CD4-positive, alpha-beta T cell treated with Interleukin-15 for 4 hours (primary cell): ENCODE measurements at regions not wholly inside any gene's neighbourhood (a gene's known extent, or its start where the extent isn't known, plus 50 kb on each side); places are given as distances from the start of the nearest gene placed in this dataset.

ENCODE experiments used
- DNase-seq: peaks from one replicate; pipeline ENCODE4 v3.0.0-alpha.2; 2020; ENCODE audit warnings: low spot score

GRCh38 chr12:19054035-19054434 is 75.5 kb upstream of the PLEKHA5 start:
- no peak for DNase-seq

- no peak for DNase-seq
These were observed 73.9 kb upstream of the PLEKHA5 start for GRCh38 chr12:19055589-19055988.

DNA sequence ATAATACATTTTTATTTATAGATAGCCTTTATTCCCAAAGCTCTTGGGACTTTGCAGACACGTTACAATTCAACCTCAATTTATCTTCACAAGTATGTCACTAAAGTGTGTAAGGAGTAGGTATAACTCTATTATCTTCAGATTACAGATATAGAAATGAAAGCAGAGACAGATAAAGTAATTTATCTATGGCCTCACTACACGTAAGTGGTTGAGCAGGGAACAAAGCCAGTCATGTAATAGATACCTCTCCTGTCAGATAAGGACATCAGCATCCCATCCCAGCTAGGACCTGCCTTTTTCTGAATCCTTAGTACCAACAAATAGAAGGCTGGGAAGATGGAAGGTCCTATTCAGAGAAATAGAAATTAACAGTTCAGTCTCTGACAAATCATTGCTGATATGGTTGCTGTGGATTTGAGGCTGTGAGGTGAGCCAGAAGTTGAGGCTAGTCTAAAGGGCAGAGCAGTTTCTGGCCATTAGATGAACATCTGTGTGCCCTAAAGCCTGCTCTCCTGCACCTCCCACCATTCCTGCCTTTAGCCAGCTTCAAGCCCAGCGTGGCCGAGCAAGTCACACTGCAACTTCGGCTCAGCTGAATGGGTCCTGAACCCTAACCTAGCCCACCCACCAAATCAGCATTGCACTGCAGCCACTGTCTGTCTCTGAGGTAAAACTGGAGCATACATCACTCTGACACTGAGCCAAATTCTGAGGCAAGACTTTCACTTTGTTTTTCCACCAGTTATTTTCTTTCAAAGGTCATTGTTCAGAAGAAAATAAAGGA is 71.1 kb upstream of the PLEKHA5 start:
- no peak for DNase-seq

- DNase-seq: no peak
These were observed 64.8 kb upstream of the PLEKHA5 start for GRCh38 chr12:19064713-19065112.

- no peak for DNase-seq
These were observed 64.3 kb upstream of the PLEKHA5 start for GRCh38 chr12:19065223-19065622.

DNA sequence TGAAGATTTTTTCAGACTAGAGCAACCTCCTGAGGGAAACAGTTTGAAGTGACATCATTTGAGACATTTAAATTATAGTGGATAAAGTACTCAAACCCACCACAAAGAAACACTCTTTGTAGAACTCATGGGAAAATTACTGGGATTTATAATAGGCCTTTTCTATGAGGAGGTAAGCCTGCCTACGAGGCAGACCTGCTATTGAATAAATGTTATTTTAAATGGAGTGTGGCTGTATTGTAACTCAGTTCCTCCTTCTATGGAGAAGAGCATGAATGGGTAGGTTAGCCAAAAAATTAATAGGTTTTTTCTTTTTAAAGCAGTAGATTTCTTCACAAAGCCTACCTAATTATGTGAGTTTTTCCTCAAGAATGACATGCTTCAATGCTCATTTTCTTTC is 63.7 kb upstream of the PLEKHA5 start:
- DNase-seq: no peak

- no peak for DNase-seq
These were observed 63.0 kb upstream of the PLEKHA5 start for GRCh38 chr12:19066475-19067001.

- no peak for DNase-seq
These were observed 61.4 kb upstream of the PLEKHA5 start for GRCh38 chr12:19068137-19068536.

- no peak for DNase-seq
These were observed 59.2 kb upstream of the PLEKHA5 start for GRCh38 chr12:19070341-19070740.

DNA sequence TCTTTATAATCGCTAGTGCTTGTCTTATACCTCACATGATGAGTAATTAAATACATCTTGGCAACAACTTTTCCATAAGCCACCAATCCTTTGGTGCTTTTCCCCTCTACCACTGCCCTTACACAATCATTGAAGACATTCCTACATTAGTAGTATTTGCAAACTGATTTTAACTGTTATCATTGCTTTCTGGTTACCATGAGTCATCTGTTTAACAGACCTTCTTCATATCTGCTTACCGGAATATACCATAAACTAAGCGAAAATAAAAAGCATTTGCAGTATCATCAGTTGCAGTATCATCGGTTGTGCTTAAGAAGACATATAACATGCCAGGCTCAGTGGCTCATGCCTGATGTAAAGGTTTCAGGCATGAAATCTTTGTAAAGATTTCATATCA is 54.8 kb upstream of the PLEKHA5 start:
- DNase-seq: no peak

DNA sequence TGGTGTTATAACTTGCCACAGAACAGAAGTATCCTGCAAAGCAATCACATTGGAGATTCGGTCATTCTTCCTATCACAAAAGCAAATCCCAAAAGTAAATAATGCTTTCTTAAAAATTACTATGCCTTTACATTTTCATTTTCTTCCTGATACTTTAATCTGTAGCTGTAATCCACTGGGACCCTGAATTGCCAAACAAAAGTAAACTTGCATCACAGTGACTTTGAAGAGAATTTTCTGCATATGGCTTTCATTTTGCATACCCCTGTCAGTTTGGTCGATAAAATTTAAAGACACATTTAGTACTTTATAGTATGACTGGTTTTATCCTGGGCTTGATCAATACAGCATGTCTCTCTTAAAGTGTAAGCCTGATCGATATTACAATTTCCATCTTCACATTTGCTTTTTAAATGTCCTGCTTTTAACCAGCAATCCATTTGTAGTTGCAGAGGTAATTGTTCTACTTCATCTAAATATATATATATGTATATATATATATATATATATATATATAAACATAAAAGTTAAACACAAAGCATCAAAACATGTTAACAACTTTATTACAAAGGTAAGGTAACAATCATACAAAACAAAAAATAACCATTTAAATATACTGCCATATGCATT is 53.7 kb upstream of the PLEKHA5 start:
- DNase-seq: no peak
